SK-N-SH (cell line): ENCODE measurements at regions not wholly inside any gene's neighbourhood (a gene's known extent, or its start where the extent isn't known, plus 50 kb on each side); places are given as distances from the start of the nearest gene placed in this dataset.

Experiments
- CTCF ChIA-PET: fragments of 300-600, 350-600 bp; formaldehyde crosslinking; extraction: SDS; loops from one replicate; lab custom pipeline; 2021; lab: Yijun Ruan, JAX
- POLR2A ChIA-PET: fragments of 350-600 bp; sonication (Branson Sonifier 250); formaldehyde crosslinking; extraction: SDS; loops from one replicate; lab custom pipeline; 2020; ENCODE audit warnings: antibody characterized with exemption, inconsistent platforms; lab: Yijun Ruan, JAX
- DNase-seq: peaks from one replicate; pipeline ENCODE4 v3.0.0; 2012
- H2AFZ ChIP-seq: fragments of 200-600 bp; sonication (generic); 2 replicates; pipeline ENCODE4 v1.8.1; 2016; ENCODE audit warnings: antibody characterized with exemption, mild to moderate bottlenecking, low read depth
- H3F3A ChIP-seq: fragments of 200-600 bp; sonication (generic); replicated peaks from 2 replicates; pipeline ENCODE3; 2016; ENCODE audit warnings: antibody characterized with exemption, mild to moderate bottlenecking; ENCODE audit not compliant: insufficient read depth
- H3K27ac ChIP-seq, 2 experiments: fragments of 200-500 bp in 1 of 2; fragments of 200-600 bp in 1 of 2; sonication (Bioruptor generic) in 1 of 2; sonication (generic), shearing (Covaris generic) in 1 of 2; 2 replicates each; pipeline versions ENCODE4 v1.5.1 to v1.6.1; 2014 to 2016; ENCODE audit warnings: low read depth in 2 of 2, inconsistent platforms in 1 of 2, low read length in 1 of 2, mild to moderate bottlenecking in 1 of 2, mixed read lengths in 1 of 2
- H3K27me3 ChIP-seq: fragments of 200-600 bp; sonication (generic), shearing (Covaris generic); 2 replicates; pipeline ENCODE4 v1.6.1; 2016; ENCODE audit warnings: mixed run types; ENCODE audit not compliant: insufficient read depth
- H3K36me3 ChIP-seq, 2 experiments: fragments of 200-500 bp in 1 of 2; fragments of 200-600 bp in 1 of 2; sonication (Bioruptor generic) in 1 of 2; sonication (generic) in 1 of 2; replicated peaks in 1 of 2; 2 replicates each; pipeline versions ENCODE3 to v1.5.1; 2014 to 2016; ENCODE audit warnings: low read length in 1 of 2, mild to moderate bottlenecking in 1 of 2; ENCODE audit not compliant: insufficient read depth in 2 of 2, control insufficient read depth in 1 of 2
- H3K4me1 ChIP-seq, 2 experiments: fragments of 200-500 bp in 1 of 2; fragments of 200-600 bp in 1 of 2; sonication (Bioruptor generic) in 1 of 2; sonication (generic), shearing (Covaris generic) in 1 of 2; 2 replicates each; pipeline versions ENCODE4 v1.5.1 to v1.6.1; 2014 to 2016; ENCODE audit warnings: low read depth in 1 of 2, low read length in 1 of 2, mixed run types in 1 of 2; ENCODE audit not compliant: insufficient read depth in 2 of 2, control insufficient read depth in 1 of 2
- H3K4me2 ChIP-seq: fragments of 200-600 bp; sonication (generic), shearing (Covaris generic); 2 replicates; pipeline ENCODE4 v1.6.1; 2017; ENCODE audit warnings: mixed run types
- H3K4me3 ChIP-seq, 2 experiments: fragments of 200-500 bp in 1 of 2; fragments of 200-600 bp in 1 of 2; sonication (Bioruptor generic) in 1 of 2; sonication (generic), shearing (Covaris generic) in 1 of 2; 2 replicates each; pipeline versions ENCODE4 v1.5.1 to v1.8.1; 2014 to 2016; ENCODE audit warnings: low read depth in 2 of 2, inconsistent platforms in 1 of 2, low read length in 1 of 2, mild to moderate bottlenecking in 1 of 2, mixed read lengths in 1 of 2, moderate library complexity in 1 of 2
- H3K79me2 ChIP-seq: fragments of 200-600 bp; sonication (generic); 2 replicates; pipeline ENCODE4 v1.8.1; 2017; ENCODE audit warnings: mild to moderate bottlenecking; ENCODE audit not compliant: insufficient read depth
- H3K9ac ChIP-seq: fragments of 200-600 bp; sonication (generic); 2 replicates; pipeline ENCODE4 v1.6.1; 2017; ENCODE audit warnings: mixed run types
- H3K9me2 ChIP-seq: fragments of 200-600 bp; sonication (generic); 2 replicates; pipeline ENCODE4 v1.6.1; 2017; ENCODE audit warnings: mixed run types
- H3K9me3 ChIP-seq: fragments of 200-600 bp; sonication (generic); 2 replicates; pipeline ENCODE4 v1.6.1; 2017; ENCODE audit warnings: mixed run types, mild to moderate bottlenecking, moderate library complexity
- H4K20me1 ChIP-seq: fragments of 200-600 bp; sonication (generic); 2 replicates; pipeline ENCODE4 v1.6.1; 2017; ENCODE audit warnings: mild to moderate bottlenecking, mixed run types; ENCODE audit not compliant: insufficient read depth
- CHD2 ChIP-seq: fragments of 150-350 bp; IDR thresholded peaks from 2 replicates; pipeline ENCODE4 v1.6.1; 2018; ENCODE audit warnings: low read length; ENCODE audit not compliant: partially characterized antibody
- FOXJ3 ChIP-seq: sonication (generic); formaldehyde crosslinking; IDR thresholded peaks from 2 replicates; pipeline ENCODE4 v1.5.1; 2020; ENCODE audit warnings: mild to moderate bottlenecking, missing genetic modification reagents
- FOXM1 ChIP-seq: IDR thresholded peaks from 2 replicates; pipeline ENCODE4 v1.4.0; 2012; ENCODE audit warnings: low read depth, mild to moderate bottlenecking
- GABPA ChIP-seq: IDR thresholded peaks from 2 replicates; pipeline ENCODE4 v1.4.0; 2012; ENCODE audit warnings: low read depth, mild to moderate bottlenecking
- JUND ChIP-seq: IDR thresholded peaks from 2 replicates; pipeline ENCODE4 v1.4.0; 2012
- MEF2A ChIP-seq: IDR thresholded peaks from 2 replicates; pipeline ENCODE4 v1.4.0; 2012; ENCODE audit warnings: low read depth, borderline replicate concordance
- MXI1 ChIP-seq: IDR thresholded peaks from 2 replicates; pipeline ENCODE4 v1.6.1; 2012; ENCODE audit warnings: mild to moderate bottlenecking, low read depth, low read length, improper control_type of control experiment
- POLR2AphosphoS5 ChIP-seq: IDR thresholded peaks from 2 replicates; pipeline ENCODE4 v1.6.1; 2012; ENCODE audit warnings: low read depth, low read length
- RAD21 ChIP-seq: IDR thresholded peaks from 2 replicates; pipeline ENCODE4 v1.6.1; 2012; ENCODE audit warnings: mild to moderate bottlenecking, low read length
- RCOR1 ChIP-seq: fragments of 150-350 bp; IDR thresholded peaks from 2 replicates; pipeline ENCODE4 v1.6.1; 2017; ENCODE audit warnings: antibody characterized with exemption, low read length
- REST ChIP-seq: IDR thresholded peaks from 2 replicates; pipeline ENCODE4 v1.6.1; 2012; ENCODE audit warnings: mild to moderate bottlenecking, low read depth, low read length, moderate library complexity
- RFX5 ChIP-seq: IDR thresholded peaks from 2 replicates; pipeline ENCODE4 v1.6.1; 2012; ENCODE audit warnings: mild to moderate bottlenecking, improper control_type of control experiment, low read length
- SIN3A ChIP-seq: IDR thresholded peaks from 2 replicates; pipeline ENCODE4 v1.6.1; 2012; ENCODE audit warnings: low read depth, mild to moderate bottlenecking, low read length, moderate library complexity, borderline replicate concordance
- SMC3 ChIP-seq: IDR thresholded peaks from 2 replicates; pipeline ENCODE4 v1.6.1; 2012; ENCODE audit warnings: low read depth, low read length, improper control_type of control experiment
- TCF12 ChIP-seq: IDR thresholded peaks from 2 replicates; pipeline ENCODE4 v1.4.0; 2012
- YY1 ChIP-seq: IDR thresholded peaks from 2 replicates; pipeline ENCODE4 v1.4.0; 2012; ENCODE audit warnings: low read depth, mild to moderate bottlenecking
- WGBS: methylation state at CpG from one replicate; pipeline ENCODE4 v1.1.6; 2017; ENCODE audit warnings: low lambda C conversion rate; 5-methylcytosine and 5-hydroxymethylcytosine counted together
- TF ChIP-seq, protein P1 (sequence below): IDR thresholded peaks from 2 replicates; pipeline ENCODE4 v1.4.0; 2012; ENCODE audit warnings: low read depth, borderline replicate concordance
- TF ChIP-seq, protein P2 (sequence below): fragments of 150-350 bp; IDR thresholded peaks from 2 replicates; pipeline ENCODE4 v1.6.1; 2017; ENCODE audit warnings: antibody characterized with exemption, low read length, low read depth, borderline replicate concordance

DNA sequence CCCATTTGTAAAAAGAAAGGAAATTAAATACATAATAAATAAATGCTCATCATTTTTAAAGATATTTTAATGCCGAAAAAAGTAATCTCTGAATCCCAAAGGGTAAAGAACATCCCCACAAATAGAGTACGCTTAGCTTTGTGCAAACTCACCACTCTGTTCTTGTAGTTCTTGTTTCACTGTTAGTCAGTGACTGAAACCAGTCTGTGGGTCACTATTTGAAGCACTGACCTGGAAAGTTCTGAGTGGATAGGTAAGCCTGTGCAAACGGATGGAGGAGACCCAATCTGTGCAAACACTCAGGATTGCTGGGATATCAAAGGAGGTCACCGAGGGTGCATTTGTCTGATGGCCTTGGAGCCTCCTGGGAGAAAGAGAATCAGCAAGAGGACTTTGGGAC is 68.1 kb upstream of the TSPAN11 start (continued):
- TF ChIP-seq REST = no peak
- TF ChIP-seq, all 33 proteins: peak for 0

- no peak for DNase-seq
Observed at GRCh38 chr12:30853561-30854133, 72.9 kb upstream of the TSPAN11 start.

More at GRCh38 chr12:30853561-30854133, 72.9 kb upstream of the TSPAN11 start:
- WGBS = 72% methylated on average over 10 of the region's 20 CpGs
- POLR2A ChIA-PET = no interaction called here
- Histone ChIP-seq H2AFZ (no peak overlapping the region), H3K36me3 (no peaks in the 10 kb centered on the region), H3K79me2 (no peaks in the 10 kb centered on the region; the same call in 1 of the 2 replicates), H3K27ac (no peak overlapping the region), H3K4me3 (no peak overlapping the region), H3K9me3 (no peaks in the 10 kb centered on the region), H3F3A (peaks cover 4% of the 10 kb centered on the region), H3K9ac (no peak overlapping the region), H3K9me2 (no peaks in the 10 kb centered on the region), H3K4me2 (no peak overlapping the region), H3K27me3 (no peaks in the 10 kb centered on the region), H4K20me1 (no peaks in the 10 kb centered on the region), H3K4me1 (no peaks in the 10 kb centered on the region; a peak in 1 of 4 replicates)
- no peak for TF ChIP-seq RAD21
- no peak for TF ChIP-seq POLR2AphosphoS5
- TF ChIP-seq MEF2A = no peak
- no peak for TF ChIP-seq SIN3A
- no peak for TF ChIP-seq REST
- no peak for TF ChIP-seq TCF12
- TF ChIP-seq FOXM1 = no peak
- TF ChIP-seq FOXJ3 (CRISPR knock-in tag) = no peak
- no peak for TF ChIP-seq GABPA
- TF ChIP-seq SMC3 = no peak
- TF ChIP-seq CHD2 = no peak
- TF ChIP-seq, protein P1, sequence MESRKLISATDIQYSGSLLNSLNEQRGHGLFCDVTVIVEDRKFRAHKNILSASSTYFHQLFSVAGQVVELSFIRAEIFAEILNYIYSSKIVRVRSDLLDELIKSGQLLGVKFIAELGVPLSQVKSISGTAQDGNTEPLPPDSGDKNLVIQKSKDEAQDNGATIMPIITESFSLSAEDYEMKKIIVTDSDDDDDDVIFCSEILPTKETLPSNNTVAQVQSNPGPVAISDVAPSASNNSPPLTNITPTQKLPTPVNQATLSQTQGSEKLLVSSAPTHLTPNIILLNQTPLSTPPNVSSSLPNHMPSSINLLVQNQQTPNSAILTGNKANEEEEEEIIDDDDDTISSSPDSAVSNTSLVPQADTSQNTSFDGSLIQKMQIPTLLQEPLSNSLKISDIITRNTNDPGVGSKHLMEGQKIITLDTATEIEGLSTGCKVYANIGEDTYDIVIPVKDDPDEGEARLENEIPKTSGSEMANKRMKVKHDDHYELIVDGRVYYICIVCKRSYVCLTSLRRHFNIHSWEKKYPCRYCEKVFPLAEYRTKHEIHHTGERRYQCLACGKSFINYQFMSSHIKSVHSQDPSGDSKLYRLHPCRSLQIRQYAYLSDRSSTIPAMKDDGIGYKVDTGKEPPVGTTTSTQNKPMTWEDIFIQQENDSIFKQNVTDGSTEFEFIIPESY = no peak
- no peak for TF ChIP-seq RCOR1
- TF ChIP-seq RFX5 = no peak
- TF ChIP-seq YY1 = no peak
- no peak for TF ChIP-seq JUND
- no peak for TF ChIP-seq MXI1
- TF ChIP-seq, protein P2, sequence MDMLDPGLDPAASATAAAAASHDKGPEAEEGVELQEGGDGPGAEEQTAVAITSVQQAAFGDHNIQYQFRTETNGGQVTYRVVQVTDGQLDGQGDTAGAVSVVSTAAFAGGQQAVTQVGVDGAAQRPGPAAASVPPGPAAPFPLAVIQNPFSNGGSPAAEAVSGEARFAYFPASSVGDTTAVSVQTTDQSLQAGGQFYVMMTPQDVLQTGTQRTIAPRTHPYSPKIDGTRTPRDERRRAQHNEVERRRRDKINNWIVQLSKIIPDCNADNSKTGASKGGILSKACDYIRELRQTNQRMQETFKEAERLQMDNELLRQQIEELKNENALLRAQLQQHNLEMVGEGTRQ = no peak
- CTCF ChIA-PET = interaction anchor here (16.8 kb wide), 1 partner anchor 128 kb away, joined by 442 read pairs; no protein-coding TSS in a partner anchor
